EH (cell line): ENCODE measurements at regions not wholly inside any gene's neighbourhood (a gene's known extent, or its start where the extent isn't known, plus 50 kb on each side); places are given as distances from the start of the nearest gene placed in this dataset.
"Not testable (repeated sequence)": the region's sequence is repeated elsewhere in the genome, so short reads cannot be mapped to it uniquely, and the experiment has no call there.

Experiments used
- DNase-seq: peaks from one replicate; pipeline ENCODE4 v3.0.0-alpha.2; 2015; ENCODE audit warnings: low read depth

GRCh38 chr21:5327220-5327619, 5194.2 kb upstream of the TPTE start:
- DNase-seq = not testable (repeated sequence)

- not testable (repeated sequence) for DNase-seq
Measured at GRCh38 chr21:5329311-5329939, 5192.0 kb upstream of the TPTE start.

- peak; percentile 0 for DNase-seq
Measured at GRCh38 chr21:5357839-5358238, 5163.5 kb upstream of the TPTE start.
